HepG2 (cell line): ENCODE measurements at regions not wholly inside any gene's neighbourhood (a gene's known extent, or its start where the extent isn't known, plus 50 kb on each side); places are given as distances from the start of the nearest gene placed in this dataset.
"Not testable (repeated sequence)": the region's sequence is repeated elsewhere in the genome, so short reads cannot be mapped to it uniquely, and the experiment has no call there.

ENCODE experiments used
- ATAC-seq: fragments of 200-7000 bp; cut with Tn5 transposase; 3 replicates; pipeline ENCODE4 v1.9.1; 2020; ENCODE audit warnings: mild to moderate bottlenecking, moderate library complexity
- BruUV-seq: library from RNA; stranded (reverse); fragments of 400-500 nt; replicated peaks from 2 replicates; lab custom pipeline; 2021; lab: Mats Ljungman, UMichigan
- CTCF ChIA-PET: fragments of 300-600 bp; formaldehyde crosslinking; extraction: SDS; loops from one replicate; lab custom pipeline; 2021; ENCODE audit warnings: low total read pairs, inconsistent platforms, low intra/inter-chr PET ratio; lab: Yijun Ruan, JAX
- POLR2A ChIA-PET: fragments of 350-600 bp; sonication (Branson Sonifier 250); formaldehyde crosslinking; loops from one replicate; lab custom pipeline; 2020; ENCODE audit warnings: antibody characterized with exemption, inconsistent platforms; lab: Yijun Ruan, JAX
- DNase-seq: peaks from one replicate; pipeline ENCODE4 v3.0.0-alpha.2; 2015; ENCODE audit warnings: low spot score
- FAIRE-seq: peaks from 3 replicates; lab custom pipeline; 2011; peaks lifted over from hg19 to GRCh38; lab: Jason Lieb, UNC
- H2AFZ ChIP-seq: one replicate; pipeline ENCODE4 v1.6.1; 2011; ENCODE audit warnings: low read length, inconsistent platforms
- H3K27ac ChIP-seq: fragments of 300-600 bp; 3 replicates; pipeline ENCODE4 v1.8.0; 2011; ENCODE audit warnings: mixed run types, mild to moderate bottlenecking, mixed read lengths, low read length, inconsistent platforms; ENCODE audit not compliant: insufficient read depth; ENCODE audit errors: extremely low read length
- H3K27me3 ChIP-seq, 2 experiments: fragments of 200-600 bp in 1 of 2; 2 replicates in 1 of 2; 3 replicates in 1 of 2; pipeline versions ENCODE4 v1.6.0 to v1.8.0; 2011; ENCODE audit warnings: low read length in 2 of 2, mild to moderate bottlenecking in 2 of 2, moderate library complexity in 2 of 2, inconsistent platforms in 1 of 2; ENCODE audit not compliant: insufficient read depth in 2 of 2, control insufficient read depth in 1 of 2
- H3K36me3 ChIP-seq, 2 experiments: fragments of 200-600 bp in 1 of 2; replicated peaks in 1 of 2; 2 replicates in 1 of 2; 3 replicates in 1 of 2; pipeline versions ENCODE4 v1.5.1 to v1.8.0; 2011; ENCODE audit warnings: low read length in 2 of 2, inconsistent platforms in 1 of 2; ENCODE audit not compliant: insufficient read depth in 2 of 2, control insufficient read depth in 1 of 2
- H3K4me1 ChIP-seq: 2 replicates; pipeline ENCODE4 v1.5.1; 2012; ENCODE audit warnings: low read length, inconsistent platforms; ENCODE audit not compliant: insufficient read depth
- H3K4me2 ChIP-seq: 2 replicates; pipeline ENCODE4 v1.6.0; 2011; ENCODE audit warnings: low read depth, low read length, inconsistent platforms
- H3K4me3 ChIP-seq, 3 experiments: fragments of 200-600 bp in 1 of 3; sonication (generic), shearing (Covaris generic) in 1 of 3; replicated peaks in 1 of 3; 2 replicates each; pipeline ENCODE4 v1.5.1; 2011 to 2016; ENCODE audit warnings: low read length in 3 of 3, inconsistent platforms in 2 of 3, low read depth in 2 of 3, mild to moderate bottlenecking in 2 of 3, control low read depth in 1 of 3, mixed read lengths in 1 of 3; ENCODE audit not compliant: insufficient read depth in 1 of 3
- H3K79me2 ChIP-seq: one replicate; pipeline ENCODE4 v1.6.1; 2011; ENCODE audit warnings: low read length, inconsistent platforms; ENCODE audit not compliant: insufficient read depth
- H3K9ac ChIP-seq: 2 replicates; pipeline ENCODE4 v1.6.0; 2011; ENCODE audit warnings: mild to moderate bottlenecking, low read depth, low read length, inconsistent platforms; ENCODE audit not compliant: insufficient read depth
- H3K9me3 ChIP-seq: 2 replicates; pipeline ENCODE4 v1.5.1; 2012; ENCODE audit warnings: mild to moderate bottlenecking, low read length
- H4K20me1 ChIP-seq: 2 replicates; pipeline ENCODE4 v1.6.0; 2011; ENCODE audit warnings: inconsistent platforms, mild to moderate bottlenecking, low read length, moderate library complexity; ENCODE audit not compliant: insufficient read depth
- GATA4 ChIP-seq: sonication (generic); IDR thresholded peaks from 2 replicates; pipeline ENCODE4 v1.6.1; 2016; ENCODE audit warnings: antibody characterized with exemption, low read depth, borderline replicate concordance
- HOXD1 ChIP-seq: sonication (generic); formaldehyde crosslinking; IDR thresholded peaks from 2 replicates; pipeline ENCODE4 v1.5.0; 2020; ENCODE audit warnings: missing genetic modification reagents
- ISX ChIP-seq: sonication (generic); formaldehyde crosslinking; conservative IDR thresholded peaks from 2 replicates; pipeline ENCODE4 v1.5.0; 2020; ENCODE audit warnings: missing genetic modification reagents
- MAFK ChIP-seq, 2 experiments: IDR thresholded peaks in 1 of 2; conservative IDR thresholded peaks in 1 of 2; 2 replicates each; pipeline ENCODE4 v1.6.1; 2011; ENCODE audit warnings: improper control_type of control experiment in 2 of 2, low read length in 2 of 2
- MTF2 ChIP-seq: sonication (generic); formaldehyde crosslinking; IDR thresholded peaks from 2 replicates; pipeline ENCODE4 v1.5.0; 2020; ENCODE audit warnings: missing genetic modification reagents, borderline replicate concordance
- POLR2AphosphoS5 ChIP-seq: IDR thresholded peaks from 2 replicates; pipeline ENCODE4 v1.6.1; 2012; ENCODE audit warnings: low read depth, low read length
- RBM39 ChIP-seq: fragments of 200-400 bp; formaldehyde crosslinking; IDR thresholded peaks from one replicate; pipeline ENCODE4 v1.6.1; 2018; ENCODE audit warnings: antibody characterized with exemption, mild to moderate bottlenecking, low read depth, low read length; ENCODE audit not compliant: poor library complexity, severe bottlenecking
- RELA ChIP-seq: sonication (generic); formaldehyde crosslinking; IDR thresholded peaks from 2 replicates; pipeline ENCODE4 v1.4.0; 2020; ENCODE audit warnings: missing genetic modification reagents
- SRY ChIP-seq: sonication (generic); formaldehyde crosslinking; IDR thresholded peaks from 2 replicates; pipeline ENCODE4 v1.8.0; 2022; ENCODE audit warnings: mild to moderate bottlenecking, missing genetic modification reagents
- STAT5B ChIP-seq: sonication (generic); formaldehyde crosslinking; IDR thresholded peaks from 2 replicates; pipeline ENCODE4 v1.4.0; 2020; ENCODE audit warnings: missing genetic modification reagents
- ZNF432 ChIP-seq: sonication (generic); formaldehyde crosslinking; IDR thresholded peaks from 2 replicates; pipeline ENCODE4 v1.5.0; 2020; ENCODE audit warnings: missing genetic modification reagents, mild to moderate bottlenecking, borderline replicate concordance
- ZNF747 ChIP-seq: sonication (generic); formaldehyde crosslinking; IDR thresholded peaks from 2 replicates; pipeline ENCODE4 v1.8.1; 2023; ENCODE audit warnings: missing genetic modification reagents, mild to moderate bottlenecking, borderline replicate concordance
- whole genome bisulfite sequencing: methylation state at CpG from one replicate; pipeline ENCODE4 v1.1.6; 2017; ENCODE audit warnings: low lambda C conversion rate; 5-methylcytosine and 5-hydroxymethylcytosine counted together
- in situ Hi-C: cut with HindIII; loops from 2 replicates; pipeline ENCODE4 v1.10.0; 2017; ENCODE audit warnings: low pct_unique_long_range_greater_than_20kb; ENCODE audit not compliant: extremely low pct_ligation_motif_present
- intact Hi-C: fragments of 100-400 bp; cut with micrococcal nuclease; formaldehyde crosslinking; loops from one replicate; pipeline ENCODE4 v1.10.0; 2022; ENCODE audit not compliant: unreplicated experiment
- TF ChIP-seq, protein P1 (sequence below): sonication (generic); formaldehyde crosslinking; IDR thresholded peaks from 2 replicates; pipeline ENCODE4 v1.8.1; 2023; ENCODE audit warnings: mild to moderate bottlenecking, missing genetic modification reagents
- TF ChIP-seq, protein P2 (sequence below): sonication (generic); formaldehyde crosslinking; IDR thresholded peaks from 2 replicates; pipeline ENCODE4 v1.4.0; 2020; ENCODE audit warnings: missing genetic modification reagents, borderline replicate concordance

DNA sequence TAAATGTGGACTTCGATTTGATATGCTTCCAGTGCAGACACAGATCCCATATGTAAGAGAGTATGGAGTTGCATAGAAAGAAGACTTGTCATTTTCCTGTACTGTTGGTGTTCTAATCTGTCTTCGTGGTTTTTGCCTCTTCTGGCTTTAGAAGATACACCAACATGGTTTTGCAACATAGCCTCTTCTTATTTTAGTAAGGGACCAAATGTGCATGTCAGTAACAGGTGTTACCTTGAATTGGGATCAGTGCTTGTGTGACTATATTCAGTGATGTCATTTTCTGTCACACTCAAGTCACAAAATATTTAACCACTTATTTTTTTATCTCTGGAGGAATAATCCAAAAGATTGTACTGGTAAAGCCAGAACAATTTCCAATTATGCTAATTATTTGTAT, 140.4 kb downstream of the SNRPN start (continued):
- TF ChIP-seq, protein P1, sequence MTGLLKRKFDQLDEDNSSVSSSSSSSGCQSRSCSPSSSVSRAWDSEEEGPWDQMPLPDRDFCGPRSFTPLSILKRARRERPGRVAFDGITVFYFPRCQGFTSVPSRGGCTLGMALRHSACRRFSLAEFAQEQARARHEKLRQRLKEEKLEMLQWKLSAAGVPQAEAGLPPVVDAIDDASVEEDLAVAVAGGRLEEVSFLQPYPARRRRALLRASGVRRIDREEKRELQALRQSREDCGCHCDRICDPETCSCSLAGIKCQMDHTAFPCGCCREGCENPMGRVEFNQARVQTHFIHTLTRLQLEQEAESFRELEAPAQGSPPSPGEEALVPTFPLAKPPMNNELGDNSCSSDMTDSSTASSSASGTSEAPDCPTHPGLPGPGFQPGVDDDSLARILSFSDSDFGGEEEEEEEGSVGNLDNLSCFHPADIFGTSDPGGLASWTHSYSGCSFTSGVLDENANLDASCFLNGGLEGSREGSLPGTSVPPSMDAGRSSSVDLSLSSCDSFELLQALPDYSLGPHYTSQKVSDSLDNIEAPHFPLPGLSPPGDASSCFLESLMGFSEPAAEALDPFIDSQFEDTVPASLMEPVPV (CRISPR knock-in tag): no peak
- no peak for TF ChIP-seq MTF2 (CRISPR knock-in tag)

DNA sequence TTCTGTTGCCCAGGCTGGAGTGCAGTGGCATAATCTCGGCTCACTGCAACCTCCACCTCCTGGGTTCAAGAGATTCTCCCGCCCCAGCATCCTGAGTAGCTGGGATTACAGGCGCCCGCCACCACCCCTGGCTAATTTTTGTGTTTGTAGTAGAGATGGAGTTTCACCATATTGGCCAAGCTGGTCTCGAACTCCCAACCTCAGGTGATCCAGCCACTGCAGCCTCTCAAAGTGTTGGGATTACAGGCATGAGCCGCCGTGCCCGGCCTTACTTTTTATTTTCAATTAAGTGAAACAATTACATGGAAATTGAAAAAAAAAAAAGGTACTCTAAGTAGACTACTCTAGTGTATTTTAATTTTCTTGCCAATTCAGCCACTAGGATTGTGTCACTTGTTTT, 145.2 kb downstream of the SNRPN start:
- FAIRE-seq, H3K9ac ChIP-seq, intact Hi-C loops, in situ Hi-C loops, POLR2A ChIA-PET, BruUV-seq, H2AFZ ChIP-seq, DNase-seq, H3K27me3 ChIP-seq, H3K4me1 ChIP-seq, ATAC-seq, H4K20me1 ChIP-seq, H3K4me3 ChIP-seq, H3K4me2 ChIP-seq, H3K27ac ChIP-seq, CTCF ChIA-PET, H3K79me2 ChIP-seq: not testable (repeated sequence)
- Histone ChIP-seq H3K36me3 (peaks cover 4 to 41% of the 10 kb centered on the region in 2 experiments; a peak in 4 of 5 replicates), H3K9me3 (peaks cover 46% of the 10 kb centered on the region)
- 47% methylated on average over 8 of the region's 8 CpGs for WGBS

DNA sequence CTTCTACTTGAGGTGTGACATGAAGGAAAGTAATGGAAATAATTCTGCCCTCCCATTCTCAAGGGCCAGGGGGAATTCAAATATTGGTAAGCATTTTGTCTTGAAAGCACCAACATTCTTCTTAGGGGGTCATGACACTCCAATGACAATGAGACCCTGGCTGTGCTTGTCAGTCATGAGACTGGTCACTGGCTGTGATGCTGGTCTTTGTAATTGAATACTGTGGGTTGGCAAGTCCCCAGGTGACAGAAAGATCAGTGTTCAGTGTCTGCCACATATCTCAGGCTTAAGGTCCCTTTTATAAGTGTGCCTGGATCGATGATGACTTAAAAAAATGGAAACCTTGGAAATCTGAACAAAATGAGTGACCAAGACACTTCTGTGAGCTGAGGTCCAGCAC, 151.4 kb downstream of the SNRPN start:
- 70% methylated on average over 1 of the region's 1 CpG for WGBS
- H3K79me2 ChIP-seq: no peaks in the 10 kb centered on the region
- H3K9me3 ChIP-seq: peaks cover 60% of the 10 kb centered on the region
- POLR2A ChIA-PET: no interaction called here
- no peak for FAIRE-seq
- ATAC-seq: no peak
- DNase-seq: no peak
- in situ Hi-C loops: no loop called here
- no peak overlapping the region for H3K4me3 ChIP-seq
- H3K36me3 ChIP-seq: peaks cover 4 to 45% of the 10 kb centered on the region in 2 experiments; a peak in 4 of 5 replicates
- H3K27me3 ChIP-seq: no peaks in the 10 kb centered on the region
- H2AFZ ChIP-seq: no peak overlapping the region
- no peak overlapping the region for H3K9ac ChIP-seq
- BruUV-seq: no TSS peak
- CTCF ChIA-PET: no interaction called here
- H3K4me1 ChIP-seq: peaks cover 9% of the 10 kb centered on the region; the same call in 1 of the 2 replicates
- H3K4me2 ChIP-seq: no peak overlapping the region
- no peaks in the 10 kb centered on the region for H4K20me1 ChIP-seq
- H3K27ac ChIP-seq: no peak overlapping the region
- intact Hi-C loops: no loop called here
- TF ChIP-seq MAFK (conservative IDR thresholded peaks at IDR 0.05 in 1 of 2, IDR thresholded peaks at IDR 0.05 in 1 of 2; ENCODE audit: low read length in 2 of 2) (no peak), ZNF432 (CRISPR knock-in tag) (no peak), RELA (CRISPR knock-in tag) (no peak), RBM39 (no peak), ISX (CRISPR knock-in tag) (no peak), GATA4 (no peak), ZNF747 (CRISPR knock-in tag) (no peak), STAT5B (CRISPR knock-in tag) (no peak), HOXD1 (CRISPR knock-in tag) (no peak), POLR2AphosphoS5 (no peak), SRY (CRISPR knock-in tag) (no peak)
- TF ChIP-seq, protein P2, sequence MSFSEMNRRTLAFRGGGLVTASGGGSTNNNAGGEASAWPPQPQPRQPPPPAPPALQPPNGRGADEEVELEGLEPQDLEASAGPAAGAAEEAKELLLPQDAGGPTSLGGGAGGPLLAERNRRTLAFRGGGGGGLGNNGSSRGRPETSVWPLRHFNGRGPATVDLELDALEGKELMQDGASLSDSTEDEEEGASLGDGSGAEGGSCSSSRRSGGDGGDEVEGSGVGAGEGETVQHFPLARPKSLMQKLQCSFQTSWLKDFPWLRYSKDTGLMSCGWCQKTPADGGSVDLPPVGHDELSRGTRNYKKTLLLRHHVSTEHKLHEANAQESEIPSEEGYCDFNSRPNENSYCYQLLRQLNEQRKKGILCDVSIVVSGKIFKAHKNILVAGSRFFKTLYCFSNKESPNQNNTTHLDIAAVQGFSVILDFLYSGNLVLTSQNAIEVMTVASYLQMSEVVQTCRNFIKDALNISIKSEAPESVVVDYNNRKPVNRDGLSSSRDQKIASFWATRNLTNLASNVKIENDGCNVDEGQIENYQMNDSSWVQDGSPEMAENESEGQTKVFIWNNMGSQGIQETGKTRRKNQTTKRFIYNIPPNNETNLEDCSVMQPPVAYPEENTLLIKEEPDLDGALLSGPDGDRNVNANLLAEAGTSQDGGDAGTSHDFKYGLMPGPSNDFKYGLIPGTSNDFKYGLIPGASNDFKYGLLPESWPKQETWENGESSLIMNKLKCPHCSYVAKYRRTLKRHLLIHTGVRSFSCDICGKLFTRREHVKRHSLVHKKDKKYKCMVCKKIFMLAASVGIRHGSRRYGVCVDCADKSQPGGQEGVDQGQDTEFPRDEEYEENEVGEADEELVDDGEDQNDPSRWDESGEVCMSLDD: no peak
